ENCODE measurements at regions not wholly inside any gene's neighbourhood (a gene's known extent, or its start where the extent isn't known, plus 50 kb on each side); places are given as distances from the start of the nearest gene placed in this dataset.
"Not testable (repeated sequence)": the region's sequence is repeated elsewhere in the genome, so short reads cannot be mapped to it uniquely, and the experiment has no call there.

DNA sequence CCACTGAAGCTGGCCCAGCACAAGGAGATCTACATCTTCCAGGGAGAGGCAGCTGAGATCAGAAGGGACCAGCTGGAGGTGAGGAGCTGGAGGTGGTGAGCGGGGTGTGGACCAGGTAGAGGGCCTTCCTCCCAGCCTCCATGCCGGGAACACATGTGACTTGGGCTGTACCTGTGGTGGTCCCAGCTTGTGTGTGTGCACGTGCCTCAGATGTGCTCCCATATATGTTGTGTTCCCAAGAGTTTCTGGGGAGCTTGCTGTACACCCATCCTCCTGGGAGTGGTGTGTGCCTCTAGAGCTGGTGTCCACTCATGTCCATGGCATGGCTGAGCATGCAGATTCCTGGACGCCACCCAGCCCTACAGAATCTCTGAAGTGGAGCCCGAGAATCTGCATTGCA lies 183.7 kb upstream of the AKAP13 start:
- not testable (repeated sequence) for DNase-seq (ENCODE audit: low read depth in 3 of 3)

DNA sequence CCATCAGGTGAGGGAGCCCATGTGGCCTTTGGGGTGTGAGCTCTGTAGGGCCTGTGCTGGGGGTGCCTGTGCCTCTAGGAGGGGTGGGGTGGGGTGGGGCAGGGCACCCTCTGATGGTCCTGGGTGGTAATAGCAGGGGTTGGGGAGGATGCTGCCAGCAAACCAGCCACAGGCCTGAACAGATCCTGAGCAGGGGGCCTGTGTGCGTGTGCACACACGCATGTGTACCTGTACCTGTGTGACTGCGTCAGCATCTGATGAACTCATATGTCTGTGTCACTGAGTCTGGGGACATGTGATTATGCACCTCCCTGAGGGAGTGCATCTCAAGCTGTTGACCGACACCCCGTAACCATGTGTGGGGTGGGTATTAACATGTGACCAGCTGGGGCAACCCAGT lies 182.8 kb upstream of the AKAP13 start:
- DNase-seq (ENCODE audit: low read depth in 3 of 3): not testable (repeated sequence)

- not testable (repeated sequence) for DNase-seq (ENCODE audit: low read depth in 3 of 3)
Observed at GRCh38 chr15:85198432-85198831, 182.0 kb upstream of the AKAP13 start.

DNA sequence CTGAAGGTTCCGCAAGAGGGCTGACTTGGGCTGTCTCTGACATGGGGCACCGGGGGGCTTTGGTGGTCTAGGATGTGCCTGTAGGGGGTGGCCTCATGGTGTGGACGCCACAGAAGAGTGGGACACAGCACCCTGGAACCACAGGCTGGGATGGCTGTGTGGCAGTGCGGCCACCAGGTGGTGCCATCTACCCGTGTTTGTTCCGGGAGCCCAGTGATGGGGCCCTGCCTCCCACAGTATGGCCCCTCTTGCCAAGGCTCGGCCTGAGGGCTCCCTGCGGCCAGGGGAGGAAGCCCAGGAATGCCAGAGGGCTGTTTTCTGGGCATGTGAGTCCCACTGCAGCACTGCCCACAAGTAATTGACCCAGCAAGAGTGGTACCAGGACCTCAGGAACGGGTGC lies 180.2 kb upstream of the AKAP13 start:
- DNase-seq (ENCODE audit: low read depth in 3 of 3): not testable (repeated sequence)

DNA sequence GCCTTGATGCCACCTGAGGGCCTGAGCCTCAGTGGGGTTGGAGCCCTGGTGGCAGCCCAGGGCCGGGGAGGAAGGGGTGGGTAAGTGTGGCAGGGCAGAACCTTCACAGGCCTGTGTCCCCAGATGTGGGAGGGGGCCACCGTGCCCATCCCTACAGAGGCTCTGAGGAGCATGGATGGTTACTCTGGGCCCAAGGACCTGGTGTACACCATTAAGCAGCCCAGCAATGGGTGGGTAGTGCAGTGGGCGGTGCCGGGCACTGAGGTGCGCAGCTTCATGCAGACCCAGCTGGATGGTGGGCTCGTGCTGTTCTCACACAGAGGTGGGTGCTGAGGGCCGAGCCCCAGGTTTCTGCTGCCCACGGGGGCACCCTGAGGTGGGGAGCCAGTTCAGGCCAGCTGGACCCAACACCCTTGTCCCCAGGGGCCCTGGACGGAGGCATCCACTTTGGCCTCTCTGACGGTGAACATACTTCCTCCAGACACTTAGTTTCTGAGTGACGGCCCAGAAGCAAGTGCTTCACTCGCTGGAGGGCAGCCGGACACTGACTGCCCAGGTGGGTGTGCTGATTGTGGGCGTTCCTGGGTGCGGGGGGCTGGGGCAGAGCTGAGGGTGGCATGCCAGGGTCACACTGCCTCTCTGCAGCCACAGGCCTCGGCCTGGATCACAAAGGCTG lies 179.1 kb upstream of the AKAP13 start:
- not testable (repeated sequence) for DNase-seq (ENCODE audit: low read depth in 3 of 3)

DNA sequence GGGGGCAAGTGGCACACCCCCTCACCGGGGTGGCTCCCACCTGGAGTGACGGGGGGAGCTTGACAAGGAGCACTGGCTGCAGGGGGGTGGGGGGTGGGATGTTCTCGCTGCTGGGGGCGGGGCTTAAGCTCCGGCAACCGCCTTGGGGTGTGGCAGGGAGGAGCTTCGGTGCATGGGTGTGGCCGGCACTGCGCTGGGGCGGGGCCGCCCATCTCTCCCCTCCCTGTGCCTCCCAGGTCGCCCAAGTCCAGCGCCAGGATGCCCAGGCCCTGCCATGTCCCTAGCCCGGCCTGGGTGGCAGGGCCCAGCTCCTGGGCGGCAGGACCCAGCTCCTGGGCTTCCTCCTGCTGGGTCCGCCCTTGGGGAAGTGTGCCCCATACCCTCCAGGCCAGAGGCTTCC lies 175.9 kb upstream of the AKAP13 start:
- DNase-seq (ENCODE audit: low read depth in 3 of 3): not testable (repeated sequence)

DNA sequence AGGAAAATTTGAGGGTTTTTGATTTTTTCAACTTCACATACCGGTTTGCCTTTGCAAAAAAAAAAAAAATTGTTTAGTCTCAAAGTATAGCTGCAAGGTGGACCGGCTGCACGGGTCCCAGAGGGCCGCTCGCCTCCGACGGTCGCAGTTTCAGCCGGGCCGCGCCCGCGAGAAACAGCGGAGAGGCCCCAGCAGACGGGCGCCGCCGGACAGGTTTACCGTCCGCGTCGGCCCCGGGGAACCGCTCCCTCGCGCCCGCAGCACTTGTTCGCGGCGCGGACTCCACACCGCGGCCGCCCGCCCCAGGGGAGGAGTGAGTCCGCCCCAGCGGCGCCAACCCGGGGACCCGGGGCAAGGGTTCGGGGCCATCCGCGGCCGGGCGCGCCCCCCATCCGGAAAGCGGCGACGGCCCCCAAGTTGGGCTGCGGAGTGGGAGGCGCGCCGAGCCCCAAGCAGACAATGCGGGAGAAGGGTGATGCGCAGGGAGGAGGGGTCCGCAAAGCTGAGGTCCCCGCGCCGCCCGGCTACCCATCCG lies 146.5 kb upstream of the AKAP13 start:
- DNase-seq (ENCODE audit: low read depth in 3 of 3): not testable (repeated sequence)

GRCh38 chr15:85234450-85235196 lies 145.8 kb upstream of the AKAP13 start:
- DNase-seq (ENCODE audit: low read depth in 3 of 3): not testable (repeated sequence)

- not testable (repeated sequence) for DNase-seq (ENCODE audit: low read depth in 3 of 3)
Observed at GRCh38 chr15:85244056-85244455, 136.3 kb upstream of the AKAP13 start.

DNA sequence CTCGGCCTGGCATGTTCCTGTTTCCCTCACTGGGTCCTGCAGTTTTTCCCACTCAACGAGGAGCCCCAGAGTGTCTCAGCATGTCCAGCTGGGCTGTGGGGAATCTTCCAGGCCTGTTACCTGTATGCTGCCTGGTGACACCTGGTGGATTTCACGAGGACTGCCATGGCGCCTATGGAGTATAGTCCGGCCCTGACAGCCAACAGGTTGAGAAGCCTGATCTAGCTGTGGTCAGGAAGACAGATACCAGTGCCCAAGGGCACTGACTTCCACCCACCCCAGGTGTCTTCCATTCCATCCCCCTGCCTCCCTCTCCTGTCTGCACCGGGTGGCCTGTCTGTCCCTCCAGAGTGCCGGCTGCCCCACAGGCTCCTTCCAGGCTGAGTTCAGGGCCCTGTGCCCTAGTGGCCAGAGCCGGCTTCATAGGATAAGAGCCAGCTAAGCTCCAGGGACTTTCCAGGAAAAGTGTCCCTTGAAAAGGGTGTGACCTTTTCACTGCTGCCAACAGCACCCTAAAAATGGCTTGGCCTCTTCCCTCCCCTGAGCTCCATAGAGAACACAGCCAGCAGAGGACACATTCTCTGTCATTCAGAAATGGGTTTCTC lies 129.4 kb upstream of the AKAP13 start:
- not testable (repeated sequence) for DNase-seq (ENCODE audit: low read depth in 3 of 3)

GRCh38 chr15:85253196-85253915 lies 127.0 kb upstream of the AKAP13 start:
- DNase-seq (ENCODE audit: low read depth in 3 of 3): not testable (repeated sequence)

- not testable (repeated sequence) for DNase-seq (ENCODE audit: low read depth in 3 of 3)
Observed at GRCh38 chr15:85254961-85255360, 125.4 kb upstream of the AKAP13 start.

DNA sequence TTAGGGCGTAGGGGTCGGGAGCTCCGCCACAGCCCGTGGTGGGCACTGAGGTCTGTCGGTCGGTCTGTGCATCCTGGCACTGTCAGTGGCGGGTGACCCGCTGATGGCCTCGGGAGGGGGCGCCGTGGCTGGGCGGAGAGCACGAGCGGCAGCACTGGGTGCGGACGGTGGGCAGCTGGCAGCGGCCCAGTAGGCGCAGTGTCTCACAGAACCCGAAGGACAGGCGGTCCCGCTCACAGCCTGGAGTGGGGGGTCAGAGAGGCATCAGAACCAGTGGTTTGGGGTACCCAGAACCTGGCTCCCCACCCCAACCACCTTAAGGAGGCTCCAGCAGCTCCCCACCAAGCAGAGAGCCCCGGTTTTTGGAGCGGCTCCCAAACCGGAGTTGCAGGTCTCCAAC lies 124.9 kb upstream of the AKAP13 start:
- not testable (repeated sequence) for DNase-seq (ENCODE audit: low read depth in 3 of 3)

DNA sequence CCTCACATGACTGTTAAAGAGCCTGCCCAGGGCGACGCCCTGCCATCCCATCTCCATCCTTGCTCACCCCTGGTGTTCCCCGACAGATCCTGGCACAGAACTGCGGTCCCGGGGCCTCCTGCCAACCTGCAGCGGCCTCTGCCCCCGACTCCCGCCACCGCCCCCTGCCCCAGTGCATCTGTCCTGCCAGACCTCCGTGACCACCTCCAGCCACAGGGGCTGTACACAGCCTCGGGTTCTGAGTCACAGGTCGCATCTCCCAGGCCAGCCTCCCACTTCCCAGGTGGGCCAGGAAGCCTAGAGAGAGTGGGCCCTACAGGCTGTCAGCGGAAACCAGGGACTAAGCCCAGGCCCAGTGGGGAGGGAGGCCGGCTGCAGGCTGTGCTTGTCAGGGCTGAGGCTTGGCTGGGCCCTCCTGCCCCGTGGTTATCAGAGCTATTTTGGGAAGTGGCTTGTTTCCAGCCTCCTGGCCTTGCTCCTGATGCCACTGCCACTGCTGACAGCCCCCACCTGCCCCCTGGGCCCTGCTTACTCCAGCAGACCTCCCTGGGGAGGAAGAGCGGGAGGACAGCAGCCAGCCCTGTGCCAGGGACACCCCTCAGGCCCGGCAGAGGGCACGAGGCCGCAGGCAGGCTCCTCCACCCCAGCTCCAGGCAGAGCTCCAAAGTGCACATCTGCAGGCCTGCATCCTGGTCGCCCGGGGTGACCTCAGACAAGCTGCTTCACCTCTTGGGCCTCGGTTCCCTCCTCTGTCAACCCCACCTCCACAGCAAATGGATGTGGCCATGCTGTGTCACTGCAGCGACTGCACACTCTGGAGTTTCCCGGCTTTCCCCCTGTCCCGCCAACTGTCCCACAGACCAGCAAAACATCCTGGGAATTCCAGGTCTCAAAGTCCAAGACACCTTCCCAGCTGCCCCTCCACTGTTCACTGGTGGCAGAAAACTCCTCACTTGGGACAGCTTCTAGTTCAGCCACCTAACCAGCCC lies 124.1 kb upstream of the AKAP13 start:
- not testable (repeated sequence) for DNase-seq (ENCODE audit: low read depth in 3 of 3)

DNA sequence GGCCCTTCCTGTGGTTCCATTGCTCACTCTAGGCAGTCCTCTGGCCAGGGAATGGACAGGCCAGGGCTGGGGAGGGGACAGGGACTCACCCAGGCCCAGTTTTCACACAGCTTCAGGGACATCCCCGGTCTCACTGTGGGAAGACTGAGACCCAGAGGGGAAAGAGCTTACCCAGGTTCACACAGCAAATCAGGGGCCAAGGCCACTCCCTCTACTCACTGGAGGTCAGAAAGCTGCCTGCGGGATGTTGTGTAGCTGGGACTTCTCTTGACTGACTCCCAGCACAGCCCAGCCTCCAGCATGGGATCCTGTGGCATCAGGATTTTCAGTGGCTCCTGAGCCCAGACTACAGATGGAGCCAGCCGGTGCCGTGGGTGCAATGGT lies 122.3 kb upstream of the AKAP13 start:
- not testable (repeated sequence) for DNase-seq (ENCODE audit: low read depth in 3 of 3)

- not testable (repeated sequence) for DNase-seq (ENCODE audit: low read depth in 3 of 3)
Observed at GRCh38 chr15:85258559-85259209, 121.7 kb upstream of the AKAP13 start.

GRCh38 chr15:85260526-85260925 lies 119.9 kb upstream of the AKAP13 start:
- DNase-seq (ENCODE audit: low read depth in 3 of 3): not testable (repeated sequence)

- DNase-seq (ENCODE audit: low read depth in 3 of 3): not testable (repeated sequence)
Observed at GRCh38 chr15:85262461-85263055, 117.8 kb upstream of the AKAP13 start.

GRCh38 chr15:85263842-85264440 lies 116.5 kb upstream of the AKAP13 start:
- not testable (repeated sequence) for DNase-seq (ENCODE audit: low read depth in 3 of 3)
